Heart left ventricle (tissue), 13 donors: ENCODE measurements at regions not wholly inside any gene's neighbourhood (a gene's known extent, or its start where the extent isn't known, plus 50 kb on each side); places are given as distances from the start of the nearest gene placed in this dataset.

Source experiments
- POLR2A ChIP-seq, 2 donors: fragments of 450-650 bp; IDR thresholded peaks; one replicate each; pipeline ENCODE4 v1.6.1; 2017; ENCODE audit warnings: antibody characterized with exemption in 2 of 2, mild to moderate bottlenecking in 2 of 2, moderate library complexity in 2 of 2
- TF ChIP-seq, protein P1 (sequence below), 12 donors: fragments of 200-600 bp; sonication (generic) in 4 of 12; IDR thresholded peaks; one replicate each; pipeline versions ENCODE4 v1.5.0 to v1.8.0; 2018 to 2022; ENCODE audit warnings: antibody characterized with exemption in 12 of 12, mild to moderate bottlenecking in 5 of 12
- donor health status: ischemic (EF 13 %, LVEDD 7.1; RV severe dilation, severe dysfunction).
- donor health status: DM: no; HTN: yes; CAD: no.
- donor health status: DM: no; HTN: no; CAD: no.
- donor health status: ischemic (EF 25% LVEDD 6.9; RV normal size, moderate dysfunction).
- donor health status: ischemic (EF 25% LVEDD 5.7; RV mildly dilated, moderate dysfunction).
- donor health status: ischemic (EF 35%, LVEDD 5.7; RV mildly dilated, moderate dysfunction).
- donor health status: nonischemic (EF 11% LVEDD 7.7; RV severe dilation, severe dysfunction).
- donor health status: DM: yes; HTN: yes; CAD: no.
- donor health status: PGD.
- donor health status: ischemic (EF 29% LVEDD 5.4; RV normal size, mild dysfunction).
- donor health status: nonischemic (EF 23%, LVEDD 6.1; RV moderate dilation, normal function).

DNA sequence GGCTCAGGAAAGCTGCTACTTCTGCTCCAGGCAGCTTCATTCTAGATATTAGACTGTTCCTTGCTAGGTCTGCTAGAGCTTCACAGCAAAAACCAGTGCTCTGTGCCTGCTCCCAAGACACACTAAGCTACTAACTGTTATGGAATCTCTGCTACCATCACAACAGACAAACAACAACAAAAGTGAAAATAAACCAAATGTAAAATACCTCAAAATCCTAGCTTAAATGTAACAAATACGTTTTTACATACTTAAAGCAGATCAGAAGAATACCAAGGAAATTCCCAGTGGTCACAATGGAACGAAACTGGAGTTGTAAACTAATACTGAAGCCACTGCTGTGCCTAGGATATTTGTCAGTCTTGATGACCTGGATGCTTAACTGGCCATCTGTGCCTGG lies 84.6 kb upstream of the EZR start:
- TF ChIP-seq POLR2A (IDR thresholded peaks at IDR 0.05), result no peak
- TF ChIP-seq, protein P1, sequence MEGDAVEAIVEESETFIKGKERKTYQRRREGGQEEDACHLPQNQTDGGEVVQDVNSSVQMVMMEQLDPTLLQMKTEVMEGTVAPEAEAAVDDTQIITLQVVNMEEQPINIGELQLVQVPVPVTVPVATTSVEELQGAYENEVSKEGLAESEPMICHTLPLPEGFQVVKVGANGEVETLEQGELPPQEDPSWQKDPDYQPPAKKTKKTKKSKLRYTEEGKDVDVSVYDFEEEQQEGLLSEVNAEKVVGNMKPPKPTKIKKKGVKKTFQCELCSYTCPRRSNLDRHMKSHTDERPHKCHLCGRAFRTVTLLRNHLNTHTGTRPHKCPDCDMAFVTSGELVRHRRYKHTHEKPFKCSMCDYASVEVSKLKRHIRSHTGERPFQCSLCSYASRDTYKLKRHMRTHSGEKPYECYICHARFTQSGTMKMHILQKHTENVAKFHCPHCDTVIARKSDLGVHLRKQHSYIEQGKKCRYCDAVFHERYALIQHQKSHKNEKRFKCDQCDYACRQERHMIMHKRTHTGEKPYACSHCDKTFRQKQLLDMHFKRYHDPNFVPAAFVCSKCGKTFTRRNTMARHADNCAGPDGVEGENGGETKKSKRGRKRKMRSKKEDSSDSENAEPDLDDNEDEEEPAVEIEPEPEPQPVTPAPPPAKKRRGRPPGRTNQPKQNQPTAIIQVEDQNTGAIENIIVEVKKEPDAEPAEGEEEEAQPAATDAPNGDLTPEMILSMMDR (IDR thresholded peaks at IDR 0.05), result no peak
